ENCODE measurements at regions not wholly inside any gene's neighbourhood (a gene's known extent, or its start where the extent isn't known, plus 50 kb on each side); places are given as distances from the start of the nearest gene placed in this dataset.
"Not testable (repeated sequence)": the region's sequence is repeated elsewhere in the genome, so short reads cannot be mapped to it uniquely, and the experiment has no call there.

- Histone ChIP-seq H3K36me3 (replicated peaks; ENCODE audit: control insufficient read depth, insufficient read depth, low read length) (no peaks in the 10 kb centered on the region), H3K4me3 (ENCODE audit: insufficient read depth, low read depth, low read length) (no peak overlapping the region), H3K27me3 (ENCODE audit: control insufficient read depth, insufficient read depth, low read length) (no peaks in the 10 kb centered on the region)
- DNase-seq = no peak
These were observed 155.5 kb upstream of the SERTAD2 start for GRCh38 chr2:64809216-64809615.

GRCh38 chr2:64812285-64812684 lies 158.6 kb upstream of the SERTAD2 start:
- Histone ChIP-seq H3K4me3 (ENCODE audit: insufficient read depth, low read depth, low read length) (no peak overlapping the region), H3K27me3 (ENCODE audit: control insufficient read depth, insufficient read depth, low read length) (no peaks in the 10 kb centered on the region; the same call in 1 of the 2 replicates), H3K36me3 (replicated peaks; ENCODE audit: control insufficient read depth, insufficient read depth, low read length) (no peaks in the 10 kb centered on the region)
- no peak for DNase-seq

DNA sequence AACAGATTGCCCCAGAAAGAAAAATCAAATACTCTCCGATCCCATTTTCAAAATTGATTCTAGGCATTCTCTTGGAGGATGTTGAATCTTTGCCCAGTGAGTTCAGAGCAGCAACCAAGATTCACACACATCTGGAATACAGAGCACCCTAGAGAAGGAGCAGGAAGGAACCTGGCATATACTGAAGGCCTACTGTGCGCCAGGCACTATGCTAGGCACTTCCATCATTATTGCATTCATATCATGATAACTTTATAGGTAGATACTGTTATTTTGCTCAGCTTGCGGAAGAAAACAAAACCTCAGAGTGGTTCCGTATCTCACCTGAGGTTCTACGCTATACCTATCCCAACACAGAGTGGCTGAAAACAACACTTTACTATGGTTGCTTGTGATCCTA lies 160.3 kb upstream of the SERTAD2 start:
- DNase-seq = no peak
- H3K4me3 ChIP-seq (ENCODE audit: insufficient read depth, low read depth, low read length) = no peak overlapping the region
- no peaks in the 10 kb centered on the region for H3K36me3 ChIP-seq (replicated peaks; ENCODE audit: control insufficient read depth, insufficient read depth, low read length)
- H3K27me3 ChIP-seq (ENCODE audit: control insufficient read depth, insufficient read depth, low read length) = no peaks in the 10 kb centered on the region; the same call in 1 of the 2 replicates

DNA sequence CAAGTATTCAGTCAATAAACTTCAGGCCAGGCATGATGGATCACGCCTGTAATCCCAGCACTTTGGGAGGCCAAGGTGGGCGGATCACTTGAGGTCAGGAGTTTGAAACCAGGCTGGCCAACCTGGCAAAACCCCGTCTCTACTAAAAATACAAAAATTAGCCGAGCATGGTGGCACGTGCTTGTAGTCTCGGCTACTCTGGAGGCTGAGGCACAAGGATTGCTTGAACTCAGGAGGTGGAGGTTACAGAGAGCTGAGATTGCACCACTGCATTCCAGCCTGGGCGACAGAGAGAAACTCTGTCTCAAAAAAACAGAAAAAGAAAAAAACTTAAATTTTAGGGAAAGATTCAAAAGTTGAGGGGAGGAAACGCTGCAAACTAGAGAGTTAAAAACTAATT lies 162.8 kb upstream of the SERTAD2 start:
- DNase-seq; H3K4me3 ChIP-seq (ENCODE audit: insufficient read depth, low read depth, low read length); H3K36me3 ChIP-seq (replicated peaks; ENCODE audit: control insufficient read depth, insufficient read depth, low read length); H3K27me3 ChIP-seq (ENCODE audit: control insufficient read depth, insufficient read depth, low read length): not testable (repeated sequence)

- DNase-seq = no peak
- no peaks in the 10 kb centered on the region for H3K36me3 ChIP-seq (replicated peaks; ENCODE audit: control insufficient read depth, insufficient read depth, low read length)
- H3K27me3 ChIP-seq (ENCODE audit: control insufficient read depth, insufficient read depth, low read length) = no peaks in the 10 kb centered on the region; the same call in 1 of the 2 replicates
- no peak overlapping the region for H3K4me3 ChIP-seq (ENCODE audit: insufficient read depth, low read depth, low read length)
These were observed 163.7 kb upstream of the SERTAD2 start for GRCh38 chr2:64817453-64817852.

DNA sequence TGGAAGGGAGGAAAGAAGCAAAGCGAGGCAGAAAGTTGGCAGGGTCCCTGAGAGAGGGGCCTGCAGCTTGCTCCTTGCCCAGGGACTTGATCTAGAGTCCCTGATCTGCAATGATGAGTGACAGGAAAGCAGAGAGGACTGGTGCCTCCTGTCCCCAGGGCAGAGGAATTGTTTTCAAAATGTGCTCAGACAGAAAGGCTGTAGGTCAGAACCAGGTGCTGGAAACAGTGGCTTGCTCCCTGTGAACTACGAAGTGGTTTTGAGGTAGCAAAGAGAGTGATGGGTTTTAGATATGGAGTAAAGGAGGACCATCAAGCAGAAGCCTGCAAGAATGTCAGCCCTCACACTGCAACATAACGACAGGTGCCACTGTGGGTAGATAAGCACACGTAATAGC lies 164.9 kb upstream of the SERTAD2 start:
- no peak for DNase-seq
- Histone ChIP-seq H3K36me3 (replicated peaks; ENCODE audit: control insufficient read depth, insufficient read depth, low read length) (no peaks in the 10 kb centered on the region), H3K4me3 (ENCODE audit: insufficient read depth, low read depth, low read length) (no peak overlapping the region), H3K27me3 (ENCODE audit: control insufficient read depth, insufficient read depth, low read length) (no peaks in the 10 kb centered on the region; the same call in 1 of the 2 replicates)

DNA sequence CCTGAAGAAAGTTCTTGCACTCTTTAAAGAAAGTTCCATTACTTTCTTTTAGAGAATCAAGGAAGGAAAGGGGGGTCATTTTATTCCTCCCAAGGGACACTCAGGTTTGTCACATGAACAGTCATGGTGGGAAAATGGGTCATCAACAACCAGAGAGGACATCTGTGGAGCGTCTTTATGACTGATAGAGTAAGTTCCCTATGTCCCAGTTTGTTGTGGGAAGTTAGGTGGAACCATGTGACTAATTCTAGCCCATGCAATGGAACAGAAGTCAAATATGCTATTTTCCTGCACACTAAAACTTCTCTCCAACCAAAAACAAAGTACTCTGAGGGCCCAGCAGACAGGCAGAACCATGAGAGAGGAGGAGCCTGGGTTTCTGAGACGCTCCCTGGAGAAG lies 165.6 kb upstream of the SERTAD2 start:
- H3K27me3 ChIP-seq (ENCODE audit: control insufficient read depth, insufficient read depth, low read length) = no peaks in the 10 kb centered on the region; the same call in 1 of the 2 replicates
- DNase-seq = no peak

GRCh38 chr2:64819774-64820688 lies 166.3 kb upstream of the SERTAD2 start:
- no peaks in the 10 kb centered on the region for H3K36me3 ChIP-seq (replicated peaks; ENCODE audit: control insufficient read depth, insufficient read depth, low read length)
- DNase-seq = no peak
- no peaks in the 10 kb centered on the region; the same call in 1 of the 2 replicates for H3K27me3 ChIP-seq (ENCODE audit: control insufficient read depth, insufficient read depth, low read length)
- no peak overlapping the region for H3K4me3 ChIP-seq (ENCODE audit: insufficient read depth, low read depth, low read length)

More for the DNA sequence above, 165.6 kb upstream of the SERTAD2 start:
- Histone ChIP-seq H3K36me3 (replicated peaks; ENCODE audit: control insufficient read depth, insufficient read depth, low read length) (no peaks in the 10 kb centered on the region), H3K4me3 (ENCODE audit: insufficient read depth, low read depth, low read length) (no peak overlapping the region)

- Histone ChIP-seq H3K27me3 (ENCODE audit: control insufficient read depth, insufficient read depth, low read length) (no peaks in the 10 kb centered on the region), H3K4me3 (ENCODE audit: insufficient read depth, low read depth, low read length) (no peak overlapping the region), H3K36me3 (replicated peaks; ENCODE audit: control insufficient read depth, insufficient read depth, low read length) (no peaks in the 10 kb centered on the region)
These were observed 167.2 kb upstream of the SERTAD2 start for GRCh38 chr2:64820901-64821300.

GRCh38 chr2:64823794-64824193 lies 165.4 kb upstream of the SLC1A4 start:
- Histone ChIP-seq H3K27me3 (ENCODE audit: control insufficient read depth, insufficient read depth, low read length) (no peaks in the 10 kb centered on the region; the same call in 1 of the 2 replicates), H3K36me3 (replicated peaks; ENCODE audit: control insufficient read depth, insufficient read depth, low read length) (no peaks in the 10 kb centered on the region), H3K4me3 (ENCODE audit: insufficient read depth, low read depth, low read length) (no peak overlapping the region)
- DNase-seq = peak; percentile 41

More at GRCh38 chr2:64820901-64821300, 167.2 kb upstream of the SERTAD2 start:
- DNase-seq = no peak

DNA sequence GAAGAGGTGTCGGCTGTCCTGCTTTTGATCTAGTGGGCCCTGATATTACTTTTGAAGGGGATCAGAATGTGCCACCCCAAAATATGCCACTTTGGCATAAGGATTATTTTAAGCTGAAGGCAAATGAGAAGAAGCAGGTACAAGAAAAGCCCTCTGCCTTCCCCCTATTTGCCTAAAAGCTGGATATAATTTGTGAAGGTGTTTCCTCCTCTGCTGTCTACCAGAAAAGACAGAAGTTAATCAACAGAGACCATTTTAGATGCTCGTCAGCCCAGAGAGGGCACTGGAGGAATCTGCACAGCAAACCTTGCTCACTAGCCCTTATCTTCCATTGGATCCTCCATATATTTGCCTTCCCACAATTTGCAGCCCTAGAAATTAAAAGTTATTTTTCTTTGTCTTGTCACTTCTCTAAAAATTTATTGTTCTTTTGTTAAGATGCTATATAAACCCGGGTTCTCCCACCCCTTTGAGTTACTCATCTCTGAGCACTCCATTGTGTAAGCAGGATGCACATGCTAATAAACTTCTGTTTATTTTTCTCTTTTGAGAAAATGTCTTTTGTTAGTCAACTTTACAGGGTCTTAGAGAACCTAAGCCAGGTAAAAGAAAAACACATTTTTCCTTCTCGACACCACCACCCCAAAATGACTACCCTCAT lies 163.2 kb upstream of the SLC1A4 start:
- Histone ChIP-seq H3K4me3 (ENCODE audit: insufficient read depth, low read depth, low read length) (no peak overlapping the region), H3K36me3 (replicated peaks; ENCODE audit: control insufficient read depth, insufficient read depth, low read length) (no peaks in the 10 kb centered on the region), H3K27me3 (ENCODE audit: control insufficient read depth, insufficient read depth, low read length) (no peaks in the 10 kb centered on the region; the same call in 1 of the 2 replicates)
- no peak for DNase-seq

- no peaks in the 10 kb centered on the region; the same call in 1 of the 2 replicates for H3K27me3 ChIP-seq (ENCODE audit: control insufficient read depth, insufficient read depth, low read length)
These were observed 162.5 kb upstream of the SLC1A4 start for GRCh38 chr2:64826703-64827102.

DNA sequence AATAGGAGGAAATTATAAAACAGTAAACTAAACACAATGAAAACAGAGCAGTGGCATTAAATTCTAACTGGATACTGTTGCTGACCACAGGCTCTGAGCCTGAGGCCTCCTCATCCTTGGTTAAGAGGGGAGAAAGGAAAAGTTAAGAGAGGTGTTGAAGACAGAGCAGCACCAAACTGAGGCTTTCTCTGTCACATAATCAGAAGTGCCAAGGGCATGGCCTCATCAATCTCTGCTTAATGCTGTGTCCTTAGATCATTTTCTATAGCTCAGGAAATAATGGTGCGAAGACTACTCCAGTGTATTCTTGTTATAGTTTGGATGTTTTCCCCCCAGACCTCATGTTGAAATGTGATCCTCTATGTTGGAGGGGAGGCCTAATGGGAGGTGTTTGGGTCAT lies 160.9 kb upstream of the SLC1A4 start:
- H3K36me3 ChIP-seq (replicated peaks; ENCODE audit: control insufficient read depth, insufficient read depth, low read length) = no peaks in the 10 kb centered on the region
- no peaks in the 10 kb centered on the region; the same call in 1 of the 2 replicates for H3K27me3 ChIP-seq (ENCODE audit: control insufficient read depth, insufficient read depth, low read length)
- no peak overlapping the region for H3K4me3 ChIP-seq (ENCODE audit: insufficient read depth, low read depth, low read length)
- DNase-seq = no peak

More at GRCh38 chr2:64826703-64827102, 162.5 kb upstream of the SLC1A4 start:
- H3K4me3 ChIP-seq (ENCODE audit: insufficient read depth, low read depth, low read length) = no peak overlapping the region
- DNase-seq = no peak
- H3K36me3 ChIP-seq (replicated peaks; ENCODE audit: control insufficient read depth, insufficient read depth, low read length) = no peaks in the 10 kb centered on the region

- no peak for DNase-seq
- no peak overlapping the region for H3K4me3 ChIP-seq (ENCODE audit: insufficient read depth, low read depth, low read length)
- no peaks in the 10 kb centered on the region for H3K36me3 ChIP-seq (replicated peaks; ENCODE audit: control insufficient read depth, insufficient read depth, low read length)
- H3K27me3 ChIP-seq (ENCODE audit: control insufficient read depth, insufficient read depth, low read length) = no peaks in the 10 kb centered on the region; the same call in 1 of the 2 replicates
These were observed 159.7 kb upstream of the SLC1A4 start for GRCh38 chr2:64829525-64829924.
